Prostate gland (tissue), 2 donors: ENCODE measurements at regions not wholly inside any gene's neighbourhood (a gene's known extent, or its start where the extent isn't known, plus 50 kb on each side); places are given as distances from the start of the nearest gene placed in this dataset.

ENCODE experiments used
- CTCF ChIP-seq, 4 experiments: fragments of 200-600 bp in 2 of 4; fragments of 450-650 bp in 2 of 4; sonication (generic) in 2 of 4; IDR thresholded peaks; 1 replicate in 3 of 4; 2 replicates in 1 of 4; pipeline ENCODE4 v1.5.1; 2016 to 2019; ENCODE audit warnings: antibody characterized with exemption in 4 of 4, mild to moderate bottlenecking in 2 of 4, moderate library complexity in 2 of 4
- POLR2A ChIP-seq: fragments of 450-650 bp; IDR thresholded peaks from one replicate; pipeline ENCODE4 v1.6.1; 2016; ENCODE audit warnings: antibody characterized with exemption, mild to moderate bottlenecking
- POLR2AphosphoS5 ChIP-seq: sonication (generic); formaldehyde crosslinking; IDR thresholded peaks from one replicate; pipeline ENCODE4 v1.6.1; 2017; ENCODE audit warnings: antibody characterized with exemption

GRCh38 chr10:52533986-52534385 is 219.9 kb downstream of the DKK1 start:
- no peak for TF ChIP-seq CTCF (IDR thresholded peaks at IDR 0.05)
- TF ChIP-seq POLR2AphosphoS5: no peak
- TF ChIP-seq POLR2A: no peak
